CD4-positive, alpha-beta T cell (primary cell): ENCODE measurements at regions not wholly inside any gene's neighbourhood (a gene's known extent, or its start where the extent isn't known, plus 50 kb on each side); places are given as distances from the start of the nearest gene placed in this dataset.

Source experiments
- ATAC-seq: fragments of 200-7000 bp; cut with Tn5 transposase; one replicate; pipeline ENCODE4 v1.10.0; 2022; ENCODE audit warnings: mild to moderate bottlenecking; ENCODE audit not compliant: poor library complexity
- CTCF ChIA-PET: fragments of 350-600 bp; sonication (Branson Sonifier 250); formaldehyde crosslinking; loops from one replicate; lab custom pipeline; 2021; ENCODE audit warnings: antibody characterized with exemption, inconsistent platforms; lab: Charles Lee
- POLR2A ChIA-PET: fragments of 350-600 bp; sonication (Branson Sonifier 250); formaldehyde crosslinking; loops from one replicate; lab custom pipeline; 2021; ENCODE audit warnings: antibody characterized with exemption, inconsistent platforms; lab: Charles Lee
- DNase-seq, 14 experiments: peaks; one replicate each; pipeline ENCODE4 v3.0.0-alpha.2; 2013 to 2020; ENCODE audit warnings: mixed read lengths in 2 of 14
- H3K27ac ChIP-seq, 2 donors: one replicate each; pipeline versions ENCODE4 v1.5.1 to v1.7.0; 2013; ENCODE audit warnings: low read length in 2 of 2, low read depth in 1 of 2, mild to moderate bottlenecking in 1 of 2
- H3K27me3 ChIP-seq, 2 experiments: 1 replicate in 1 of 2; 2 replicates in 1 of 2; pipeline versions ENCODE4 v1.6.1 to v1.7.0; 2013; ENCODE audit warnings: low read length in 2 of 2, control low read depth in 1 of 2, mild to moderate bottlenecking in 1 of 2, moderate library complexity in 1 of 2; ENCODE audit not compliant: insufficient read depth in 2 of 2, control insufficient read depth in 1 of 2
- H3K36me3 ChIP-seq: one replicate; pipeline ENCODE4 v1.6.1; 2013; ENCODE audit warnings: low read length, control low read depth; ENCODE audit not compliant: insufficient read depth
- H3K4me1 ChIP-seq: one replicate; pipeline ENCODE4 v1.6.1; 2013; ENCODE audit warnings: low read length, control low read depth; ENCODE audit not compliant: insufficient read depth
- H3K4me3 ChIP-seq: one replicate; pipeline ENCODE4 v1.5.1; 2013; ENCODE audit warnings: mild to moderate bottlenecking, low read length, moderate library complexity
- H3K9me3 ChIP-seq, 2 experiments: 1 replicate in 1 of 2; 2 replicates in 1 of 2; pipeline versions ENCODE4 v1.6.1 to v1.7.0; 2013; ENCODE audit warnings: low read length in 2 of 2, mild to moderate bottlenecking in 2 of 2, control low read depth in 1 of 2, moderate library complexity in 1 of 2; ENCODE audit not compliant: control insufficient read depth in 1 of 2, insufficient read depth in 1 of 2
- H3K27ac Mint-ChIP-seq: one replicate; pipeline ENCODE4 v1.8.0; 2020; ENCODE audit warnings: mixed read lengths
- H3K27me3 Mint-ChIP-seq: one replicate; pipeline ENCODE4 v1.8.0; 2021; ENCODE audit warnings: mixed read lengths
- H3K36me3 Mint-ChIP-seq: one replicate; pipeline ENCODE4 v1.8.0; 2021; ENCODE audit warnings: low read depth, mixed read lengths
- H3K4me1 Mint-ChIP-seq: one replicate; pipeline ENCODE4 v1.8.0; 2021; ENCODE audit warnings: low read depth, mixed read lengths
- H3K4me3 Mint-ChIP-seq: one replicate; pipeline ENCODE4 v1.8.0; 2020; ENCODE audit warnings: mild to moderate bottlenecking, mixed read lengths
- H3K9me3 Mint-ChIP-seq: one replicate; pipeline ENCODE4 v1.8.0; 2020; ENCODE audit warnings: mixed read lengths
- CTCF ChIP-seq: fragments of 200-600 bp; IDR thresholded peaks from one replicate; pipeline ENCODE4 v1.8.0; 2022; ENCODE audit warnings: antibody characterized with exemption, mild to moderate bottlenecking
- intact Hi-C, 2 experiments: fragments of 100-400 bp; cut with DNase I in 1 of 2; cut with micrococcal nuclease in 1 of 2; formaldehyde crosslinking; loops; one replicate each; pipeline versions ENCODE4 v1.15.1 to v1.9.0; 2023 to 2025; cut with DNase I, micrococcal nuclease

- DNase-seq, result no peak
- ChIA-PET CTCF (no interaction called here), POLR2A (no interaction called here)
- no peak overlapping the region for H3K4me3 Mint-ChIP-seq
- H3K27ac Mint-ChIP-seq, result no peak overlapping the region
- H3K9me3 Mint-ChIP-seq, result peaks cover 2% of the 10 kb centered on the region
- H3K27ac ChIP-seq, result no peak overlapping the region
- ATAC-seq, result no peak
- intact Hi-C loops, result no loop called here
- peaks cover 0 to 16% of the 10 kb centered on the region in 2 experiments for H3K9me3 ChIP-seq
- H3K4me1 ChIP-seq, result no peaks in the 10 kb centered on the region
- H3K36me3 ChIP-seq, result no peaks in the 10 kb centered on the region
- no peak for TF ChIP-seq CTCF
- no peaks in the 10 kb centered on the region for H3K36me3 Mint-ChIP-seq
- peaks cover 50% of the 10 kb centered on the region for H3K27me3 Mint-ChIP-seq
- H3K4me3 ChIP-seq, result no peak overlapping the region
- no peaks in the 10 kb centered on the region for H3K4me1 Mint-ChIP-seq
- peaks cover 20 to 31% of the 10 kb centered on the region in 2 experiments for H3K27me3 ChIP-seq
Measured at GRCh38 chr16:48811478-48811877, 201.5 kb upstream of the N4BP1 start.

GRCh38 chr16:48810803-48811453 is 200.9 kb upstream of the N4BP1 start:
- Histone ChIP-seq H3K4me1 (no peaks in the 10 kb centered on the region), H3K36me3 (no peaks in the 10 kb centered on the region), H3K4me3 (no peak overlapping the region), H3K9me3 (peaks cover 0 to 16% of the 10 kb centered on the region in 2 experiments), H3K27me3 (peaks cover 20 to 31% of the 10 kb centered on the region in 2 experiments), H3K27ac (no peak overlapping the region)
- Mint-ChIP-seq H3K36me3 (no peaks in the 10 kb centered on the region), H3K9me3 (peaks cover 2% of the 10 kb centered on the region), H3K4me1 (no peaks in the 10 kb centered on the region), H3K27ac (no peak overlapping the region), H3K27me3 (peaks cover 50% of the 10 kb centered on the region), H3K4me3 (no peak overlapping the region)
- ATAC-seq (no peak), DNase-seq (no peak)
- no peak for TF ChIP-seq CTCF
- ChIA-PET CTCF (no interaction called here), POLR2A (no interaction called here)
- intact Hi-C loops, result no loop called here

- Histone ChIP-seq H3K4me3 (no peak overlapping the region), H3K27me3 (peaks cover 20 to 31% of the 10 kb centered on the region in 2 experiments), H3K36me3 (no peaks in the 10 kb centered on the region), H3K4me1 (no peaks in the 10 kb centered on the region), H3K9me3 (peaks cover 0 to 17% of the 10 kb centered on the region in 2 experiments), H3K27ac (no peak overlapping the region)
- Mint-ChIP-seq H3K9me3 (peaks cover 2% of the 10 kb centered on the region), H3K4me3 (no peak overlapping the region), H3K27me3 (peaks cover 50% of the 10 kb centered on the region), H3K36me3 (no peaks in the 10 kb centered on the region), H3K27ac (no peak overlapping the region), H3K4me1 (no peaks in the 10 kb centered on the region)
- ChIA-PET POLR2A (no interaction called here), CTCF (no interaction called here)
- no peak for ATAC-seq
- no peak for DNase-seq
- intact Hi-C loops, result no loop called here
- no peak for TF ChIP-seq CTCF
Measured at GRCh38 chr16:48810436-48810802, 200.4 kb upstream of the N4BP1 start.
